HG03025 (cell line): ENCODE measurements at regions not wholly inside any gene's neighbourhood (a gene's known extent, or its start where the extent isn't known, plus 50 kb on each side); places are given as distances from the start of the nearest gene placed in this dataset.
"Not testable (repeated sequence)": the region's sequence is repeated elsewhere in the genome, so short reads cannot be mapped to it uniquely, and the experiment has no call there.

ENCODE experiments used
- ATAC-seq: cut with Tn5 transposase; IDR thresholded peaks from one replicate; pipeline ENCODE4 v1.9.1; 2021; ENCODE audit warnings: mild to moderate bottlenecking, moderate library complexity; ENCODE audit not compliant: unreplicated experiment, low FRiP score

DNA sequence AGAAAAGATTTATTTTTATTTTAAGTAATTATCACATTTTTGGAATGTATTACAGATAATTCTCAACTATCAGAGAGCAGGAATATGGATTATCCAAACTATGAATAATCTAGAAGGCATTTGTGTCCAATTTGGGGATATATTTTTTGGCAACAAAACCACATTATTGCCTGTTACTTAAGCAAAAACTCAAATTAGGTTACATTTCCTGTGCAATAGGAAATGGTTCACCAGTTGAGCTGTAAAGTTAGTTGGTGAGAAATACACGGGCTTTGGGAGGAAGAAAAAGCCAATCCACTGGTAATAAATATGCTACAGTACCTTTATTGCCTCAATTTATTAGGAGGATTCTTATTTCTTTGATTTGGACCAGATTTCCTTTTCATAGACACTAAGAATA, 1075.2 kb downstream of the PCDH9 start:
- no peak for ATAC-seq

DNA sequence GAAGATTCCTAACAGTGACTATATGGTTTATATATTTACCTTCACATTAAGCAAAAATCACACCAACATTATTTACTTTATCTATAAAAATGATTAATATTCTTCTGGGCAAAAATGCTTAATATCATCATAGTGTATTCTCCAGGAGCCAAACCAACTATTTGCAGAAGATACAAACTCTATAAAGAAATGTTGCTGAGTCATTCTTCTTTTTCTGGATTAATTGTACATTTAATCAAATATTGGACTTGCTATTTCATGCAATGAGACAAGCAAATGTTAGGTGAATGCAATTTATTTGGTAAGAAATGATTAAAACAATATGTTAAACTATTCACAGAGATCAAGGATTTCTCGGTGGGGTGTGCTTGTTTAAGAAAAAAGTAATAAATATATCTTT, 1075.8 kb downstream of the PCDH9 start:
- ATAC-seq: no peak

GRCh38 chr13:66152596-66152995, 1077.5 kb downstream of the PCDH9 start:
- no peak for ATAC-seq

DNA sequence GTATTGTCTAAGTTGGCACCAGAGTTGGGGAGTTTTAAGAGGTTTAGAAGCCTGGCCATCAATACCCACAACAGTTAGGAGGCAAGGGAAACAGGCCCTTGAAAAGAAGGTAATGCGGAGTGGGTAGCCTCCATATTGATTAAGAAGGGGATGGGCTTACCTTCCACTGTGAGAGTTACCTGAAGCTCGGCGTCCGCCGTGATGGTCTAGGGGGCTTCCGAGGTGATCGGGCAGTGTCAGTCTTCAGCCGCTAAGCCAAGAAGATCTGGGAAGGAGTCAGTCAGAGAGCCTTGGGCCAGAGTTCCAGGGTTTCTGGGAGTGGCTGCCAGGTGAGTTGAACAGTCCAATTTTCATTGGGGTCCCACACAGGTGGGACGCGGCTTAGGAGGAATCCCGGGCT, 1085.8 kb downstream of the PCDH9 start:
- not testable (repeated sequence) for ATAC-seq

GRCh38 chr13:66139701-66140100, 1090.4 kb downstream of the PCDH9 start:
- no peak for ATAC-seq

DNA sequence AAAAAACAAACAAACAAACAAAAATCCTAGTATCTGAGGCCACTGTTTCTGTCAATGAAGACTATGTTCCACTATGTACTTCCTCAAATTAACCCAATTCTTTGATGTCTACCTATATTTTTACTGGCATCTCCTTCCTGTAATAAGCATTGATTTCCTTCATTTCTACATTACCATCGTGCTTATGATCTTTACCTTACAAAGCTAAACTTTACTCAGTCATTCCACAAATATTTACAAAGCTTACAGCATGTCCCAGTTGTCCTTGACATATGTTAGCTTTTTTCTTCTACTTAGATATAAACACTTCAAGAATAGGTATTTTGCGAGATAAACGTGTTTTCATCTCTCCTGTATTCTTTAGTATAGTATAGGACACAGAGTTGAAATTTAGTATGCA, 1090.9 kb downstream of the PCDH9 start:
- ATAC-seq: no peak

DNA sequence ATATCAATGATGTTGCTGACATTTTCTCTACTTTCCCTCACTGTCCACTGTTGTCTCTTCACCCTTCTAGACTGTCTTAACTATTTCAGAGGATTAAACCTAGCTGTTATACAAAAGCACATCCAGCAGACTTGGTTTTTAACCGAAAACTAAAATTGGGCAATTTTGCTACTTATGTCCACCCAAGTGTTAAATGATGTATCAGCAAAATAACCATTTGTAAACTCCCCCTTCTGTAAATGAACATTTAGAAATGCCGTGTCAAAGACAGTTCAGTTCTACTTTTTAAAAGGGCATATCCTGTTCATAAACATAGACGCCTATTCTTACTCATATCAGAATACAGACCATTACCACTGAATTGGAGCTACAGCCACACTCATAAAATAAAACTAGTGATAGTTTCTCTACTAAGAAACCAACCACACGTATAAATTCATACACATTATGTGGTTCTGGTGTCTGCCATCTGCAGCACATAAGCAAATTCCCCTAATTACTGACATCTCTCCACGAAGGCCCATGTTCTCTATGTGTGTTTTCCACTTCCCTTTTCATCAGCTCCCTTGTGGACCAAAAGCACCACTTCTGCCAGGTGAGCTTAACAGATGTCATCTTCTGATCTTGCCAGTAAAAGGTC, 1091.8 kb downstream of the PCDH9 start:
- ATAC-seq: peak; percentile 88

DNA sequence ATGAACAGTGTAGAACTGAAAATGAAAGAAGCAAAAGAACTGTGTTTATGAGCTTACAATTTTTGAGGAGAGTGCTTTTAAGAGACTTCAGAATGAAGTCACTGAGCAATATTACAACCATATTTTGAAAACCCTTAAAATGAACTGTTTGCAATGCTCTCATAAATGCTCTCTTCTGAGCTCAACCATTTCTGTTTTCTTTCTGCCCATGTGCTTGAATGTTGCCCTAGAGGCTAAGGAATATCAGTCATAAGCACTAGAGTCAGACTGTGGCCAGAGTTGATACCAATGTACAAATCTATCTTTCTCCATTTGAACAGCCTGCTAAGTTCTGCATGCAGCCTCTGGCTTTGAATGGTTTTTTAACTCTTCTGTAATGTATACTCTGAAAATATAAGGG, 1092.8 kb downstream of the PCDH9 start:
- ATAC-seq: no peak

- peak; percentile 79 for ATAC-seq
Measured at GRCh38 chr13:66128692-66129269, 1101.4 kb downstream of the PCDH9 start.

DNA sequence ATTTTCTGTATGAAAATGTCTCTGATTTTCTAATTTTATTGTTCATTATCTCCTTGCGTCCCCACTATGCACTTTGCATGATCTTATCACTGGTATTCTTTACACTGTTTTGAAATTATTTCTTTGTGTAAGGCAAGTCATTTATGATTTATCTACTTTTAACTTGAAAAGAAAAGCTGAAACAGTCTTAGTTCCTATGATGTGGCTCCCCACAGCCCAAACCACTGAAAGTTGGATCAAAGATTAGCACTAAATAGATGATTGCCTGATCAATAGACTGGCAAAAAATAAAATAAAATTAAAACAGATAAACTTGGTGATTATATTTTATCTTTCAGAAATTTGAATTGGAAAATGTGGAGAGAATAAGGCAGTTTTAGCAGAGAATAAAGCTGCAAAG, 1101.9 kb downstream of the PCDH9 start:
- no peak for ATAC-seq

DNA sequence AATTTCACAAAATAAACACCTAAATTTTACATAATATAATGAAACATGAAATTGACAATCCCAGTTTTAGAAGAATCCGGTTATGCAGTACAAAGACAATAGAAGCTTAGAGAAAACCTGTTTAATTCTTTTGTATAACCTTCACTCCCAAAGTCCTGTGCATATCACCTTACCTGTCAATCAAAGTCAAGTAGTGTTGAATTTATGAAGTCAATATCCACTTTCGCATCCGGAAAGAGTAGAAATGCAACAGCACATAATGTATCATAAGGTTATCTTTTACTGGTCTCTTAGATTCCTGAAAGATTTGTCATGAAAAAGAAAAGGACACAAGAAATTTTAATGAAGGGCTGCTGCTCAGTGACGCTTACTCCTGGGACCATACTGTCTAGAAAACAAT, 1112.6 kb downstream of the PCDH9 start:
- ATAC-seq: no peak

GRCh38 chr13:66113882-66114526, 1116.1 kb downstream of the PCDH9 start:
- no peak for ATAC-seq

DNA sequence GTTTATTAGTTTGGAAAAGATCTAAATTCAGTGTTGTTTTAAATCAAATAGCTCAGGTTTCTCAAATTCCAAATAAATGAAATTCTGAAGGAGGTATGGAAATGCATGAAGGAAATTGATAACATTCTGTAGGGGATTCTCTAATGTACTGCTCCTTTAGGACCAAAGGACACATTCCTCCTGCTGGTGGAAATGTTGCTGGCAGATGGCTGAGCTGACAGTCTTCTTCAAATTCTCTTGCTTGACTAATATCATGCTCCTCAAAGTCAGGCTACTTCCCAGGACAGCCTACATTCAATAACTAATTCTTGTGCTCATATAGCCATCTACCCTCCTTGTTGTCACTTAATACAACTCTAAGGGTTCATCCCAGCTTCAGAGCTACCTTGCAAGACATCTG, 1118.5 kb downstream of the PCDH9 start:
- ATAC-seq: no peak

DNA sequence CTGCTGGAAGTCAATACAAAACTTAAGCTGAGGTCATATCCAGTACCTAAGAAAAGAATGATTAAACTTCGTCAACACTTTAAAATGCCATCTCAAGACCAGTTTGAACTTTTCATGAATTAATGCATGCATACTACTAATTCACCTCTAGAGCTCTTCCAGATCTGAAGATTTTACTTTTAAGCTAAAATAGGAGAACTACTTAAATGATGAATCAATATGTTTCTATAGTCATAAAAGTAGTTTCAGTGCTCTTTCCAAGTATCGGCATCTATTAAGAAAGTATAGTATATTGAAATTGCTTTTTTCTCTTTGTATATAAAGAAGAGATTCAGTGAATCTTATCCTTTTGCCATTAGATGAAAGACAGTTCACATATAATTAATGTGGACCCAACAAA, 1123.9 kb downstream of the PCDH9 start:
- no peak for ATAC-seq

GRCh38 chr13:66102864-66103263, 1127.3 kb downstream of the PCDH9 start:
- no peak for ATAC-seq

DNA sequence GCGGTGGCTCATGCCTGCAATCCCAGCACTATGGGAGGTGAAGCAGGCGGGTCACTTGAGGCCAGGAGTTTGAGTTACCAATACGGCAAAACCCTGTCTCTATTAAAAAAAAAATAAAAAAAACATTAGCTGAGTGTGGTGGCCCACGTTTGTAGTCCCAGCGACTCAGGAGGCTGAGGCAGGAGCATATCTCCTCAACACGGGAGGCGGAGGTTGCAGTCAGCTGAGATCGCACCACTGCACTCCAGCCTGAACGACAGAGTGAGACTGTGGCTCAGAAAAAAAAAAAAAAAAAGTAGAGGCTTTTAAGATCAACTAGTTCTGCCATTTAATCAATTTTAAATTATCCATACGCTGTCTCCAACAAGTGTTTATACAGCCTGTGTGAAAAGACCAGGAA, 1130.3 kb downstream of the PCDH9 start:
- no peak for ATAC-seq

DNA sequence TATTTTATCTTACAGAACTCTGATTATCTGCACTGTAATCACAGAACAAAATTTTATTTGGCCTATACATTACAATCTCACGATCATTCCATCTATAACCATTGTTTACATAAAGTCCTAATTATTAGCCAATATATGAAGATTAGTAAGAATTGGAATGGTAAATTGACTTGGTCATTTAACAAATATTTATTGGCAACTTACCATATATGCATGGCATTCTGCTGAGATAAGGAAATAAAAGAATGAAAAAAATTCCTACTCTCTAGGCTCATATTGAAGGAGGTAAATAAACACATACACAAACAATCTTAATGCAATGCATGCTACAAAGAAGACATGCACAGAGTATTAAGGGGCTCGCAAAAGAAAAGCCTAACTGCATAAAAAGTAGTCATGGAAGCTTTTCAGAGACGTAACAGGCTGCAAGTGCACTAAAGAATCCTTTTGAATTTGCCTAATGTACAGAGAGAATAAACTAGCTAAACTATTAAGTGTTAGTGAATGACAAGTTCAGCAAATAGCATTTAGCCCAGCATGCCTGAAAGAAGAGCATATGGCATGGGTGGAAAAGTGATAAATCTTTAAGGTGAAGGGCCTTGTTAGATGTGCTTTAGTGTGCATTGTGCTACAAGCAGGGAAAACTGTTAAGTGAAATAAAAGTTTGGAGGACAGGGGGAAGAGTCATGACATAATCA, 1131.1 kb downstream of the PCDH9 start:
- no peak for ATAC-seq

DNA sequence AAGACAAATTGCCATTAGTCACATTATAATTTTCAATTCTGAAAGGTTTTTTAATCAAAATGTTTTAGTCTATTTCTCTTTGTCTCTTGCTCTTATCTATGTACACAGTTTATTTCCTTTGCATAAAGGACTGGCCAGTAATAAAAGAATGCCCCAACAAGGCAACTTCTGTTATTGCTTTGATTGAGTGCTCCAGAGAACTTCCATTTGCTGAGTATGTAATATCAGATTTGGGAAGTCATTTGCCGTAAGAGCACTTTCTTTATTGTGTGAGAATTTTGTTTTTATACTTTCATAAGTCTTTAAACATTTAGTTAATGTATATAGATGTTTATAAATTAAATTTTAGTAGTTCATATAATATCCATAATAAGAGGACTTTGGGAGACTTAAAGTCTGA, 1140.4 kb downstream of the PCDH9 start:
- ATAC-seq: no peak

- no peak for ATAC-seq
Measured at GRCh38 chr13:66087269-66087710, 1142.8 kb downstream of the PCDH9 start.

- no peak for ATAC-seq
Measured at GRCh38 chr13:66077132-66077689, 1152.9 kb downstream of the PCDH9 start.

- no peak for ATAC-seq
Measured at GRCh38 chr13:66076417-66076816, 1153.7 kb downstream of the PCDH9 start.
